Spinal cord (tissue), 9 donors: ENCODE measurements at regions not wholly inside any gene's neighbourhood (a gene's known extent, or its start where the extent isn't known, plus 50 kb on each side); places are given as distances from the start of the nearest gene placed in this dataset.
"Not testable (repeated sequence)": the region's sequence is repeated elsewhere in the genome, so short reads cannot be mapped to it uniquely, and the experiment has no call there.

Source experiments
- DNase-seq, 6 donors: peaks; one replicate each; pipeline versions ENCODE4 v3.0.0 to v3.0.0-alpha.2; 2013 to 2015; ENCODE audit warnings: low spot score in 6 of 6, low read depth in 4 of 6
- H3K27ac ChIP-seq: one replicate; pipeline ENCODE4 v1.5.1; 2013; ENCODE audit warnings: low read depth, low read length, control low read depth
- H3K27me3 ChIP-seq: one replicate; pipeline ENCODE4 v1.6.1; 2013; ENCODE audit warnings: low read length; ENCODE audit not compliant: control insufficient read depth, insufficient read depth
- H3K36me3 ChIP-seq: one replicate; pipeline ENCODE4 v1.6.1; 2013; ENCODE audit warnings: low read length; ENCODE audit not compliant: control insufficient read depth, insufficient read depth
- H3K4me1 ChIP-seq: one replicate; pipeline ENCODE4 v1.6.1; 2013; ENCODE audit warnings: low read length; ENCODE audit not compliant: control insufficient read depth, insufficient read depth
- H3K4me3 ChIP-seq: one replicate; pipeline ENCODE4 v1.5.1; 2013; ENCODE audit warnings: low read depth, low read length, control low read depth
- H3K9me3 ChIP-seq: one replicate; pipeline ENCODE4 v1.6.1; 2013; ENCODE audit warnings: low read length; ENCODE audit not compliant: control insufficient read depth, insufficient read depth
- WGBS: methylation state at CpG from one replicate; pipeline ENCODE4 v1.1.5; 2013; ENCODE audit warnings: missing lambda C conversion rate; ENCODE audit not compliant: insufficient coverage; 5-methylcytosine and 5-hydroxymethylcytosine counted together
- donor health status: healthy.

- no peak overlapping the region for H3K27ac ChIP-seq
- DNase-seq = no peak
Observed at GRCh38 chr3:169029674-169030285, 633.7 kb downstream of the MECOM start.

GRCh38 chr3:169028716-169029115 is 634.8 kb downstream of the MECOM start:
- Histone ChIP-seq H3K4me3 (no peak overlapping the region), H3K36me3 (no peaks in the 10 kb centered on the region), H3K27ac (no peak overlapping the region), H3K9me3 (no peaks in the 10 kb centered on the region), H3K4me1 (no peaks in the 10 kb centered on the region), H3K27me3 (no peaks in the 10 kb centered on the region)
- DNase-seq = no peak
- 86% methylated on average over 2 of the region's 5 CpGs for WGBS

More at GRCh38 chr3:169029674-169030285, 633.7 kb downstream of the MECOM start:
- Histone ChIP-seq H3K9me3 (no peaks in the 10 kb centered on the region), H3K4me1 (no peaks in the 10 kb centered on the region), H3K4me3 (no peak overlapping the region), H3K27me3 (no peaks in the 10 kb centered on the region), H3K36me3 (no peaks in the 10 kb centered on the region)
- WGBS = no CpG with 5 or more reads among the region's 3 CpGs

GRCh38 chr3:169026543-169027182 is 636.8 kb downstream of the MECOM start:
- WGBS = 14% methylated on average over 4 of the region's 5 CpGs
- no peaks in the 10 kb centered on the region for H3K27me3 ChIP-seq
- DNase-seq = peak in 2 of 6 donors; percentile 25 to 54
- no peaks in the 10 kb centered on the region for H3K36me3 ChIP-seq
- no peak overlapping the region for H3K4me3 ChIP-seq
- no peaks in the 10 kb centered on the region for H3K9me3 ChIP-seq
- no peaks in the 10 kb centered on the region for H3K4me1 ChIP-seq
- no peak overlapping the region for H3K27ac ChIP-seq

GRCh38 chr3:169022457-169022856 is 641.1 kb downstream of the MECOM start:
- Histone ChIP-seq H3K36me3 (no peaks in the 10 kb centered on the region), H3K27ac (no peak overlapping the region), H3K27me3 (no peaks in the 10 kb centered on the region), H3K9me3 (no peaks in the 10 kb centered on the region), H3K4me1 (no peaks in the 10 kb centered on the region), H3K4me3 (no peak overlapping the region)
- peak in 1 of 6 donors; percentile 33 for DNase-seq
- no CpG with 5 or more reads among the region's 1 CpG for WGBS

GRCh38 chr3:169020371-169020770 is 643.1 kb downstream of the MECOM start:
- H3K9me3 ChIP-seq = no peaks in the 10 kb centered on the region
- H3K27me3 ChIP-seq = no peaks in the 10 kb centered on the region
- DNase-seq = no peak
- no peaks in the 10 kb centered on the region for H3K36me3 ChIP-seq
- WGBS = 83% methylated on average over 1 of the region's 1 CpG
- no peak overlapping the region for H3K4me3 ChIP-seq
- H3K4me1 ChIP-seq = no peaks in the 10 kb centered on the region
- H3K27ac ChIP-seq = no peak overlapping the region

- Histone ChIP-seq H3K4me1 (no peaks in the 10 kb centered on the region), H3K36me3 (no peaks in the 10 kb centered on the region), H3K27me3 (no peaks in the 10 kb centered on the region), H3K9me3 (no peaks in the 10 kb centered on the region), H3K4me3 (no peak overlapping the region), H3K27ac (no peak overlapping the region)
- no peak for DNase-seq
Observed at GRCh38 chr3:169009453-169009852, 654.1 kb downstream of the MECOM start.

GRCh38 chr3:169008776-169009358 is 654.6 kb downstream of the MECOM start:
- no peaks in the 10 kb centered on the region for H3K36me3 ChIP-seq
- no CpG with 5 or more reads among the region's 2 CpGs for WGBS
- H3K4me1 ChIP-seq = no peaks in the 10 kb centered on the region
- no peaks in the 10 kb centered on the region for H3K27me3 ChIP-seq
- DNase-seq = no peak
- no peak overlapping the region for H3K4me3 ChIP-seq
- H3K9me3 ChIP-seq = no peaks in the 10 kb centered on the region
- H3K27ac ChIP-seq = no peak overlapping the region

- Histone ChIP-seq H3K9me3 (no peaks in the 10 kb centered on the region), H3K36me3 (no peaks in the 10 kb centered on the region), H3K27me3 (peaks cover 4% of the 10 kb centered on the region), H3K4me1 (no peaks in the 10 kb centered on the region), H3K4me3 (no peak overlapping the region), H3K27ac (no peak overlapping the region)
- WGBS = no CpG with 5 or more reads among the region's 2 CpGs
- no peak for DNase-seq
Observed at GRCh38 chr3:169007145-169007544, 656.4 kb downstream of the MECOM start.

GRCh38 chr3:169006398-169006797 is 657.1 kb downstream of the MECOM start:
- H3K9me3 ChIP-seq, H3K4me3 ChIP-seq, H3K27me3 ChIP-seq, H3K36me3 ChIP-seq, DNase-seq, H3K4me1 ChIP-seq, H3K27ac ChIP-seq: not testable (repeated sequence)
- WGBS = no CpG with 5 or more reads among the region's 5 CpGs

GRCh38 chr3:169002689-169003088 is 660.8 kb downstream of the MECOM start:
- no peak overlapping the region for H3K27ac ChIP-seq
- no peak for DNase-seq
- H3K27me3 ChIP-seq = peaks cover 4% of the 10 kb centered on the region
- H3K4me1 ChIP-seq = no peaks in the 10 kb centered on the region
- no peaks in the 10 kb centered on the region for H3K9me3 ChIP-seq
- no peaks in the 10 kb centered on the region for H3K36me3 ChIP-seq
- H3K4me3 ChIP-seq = no peak overlapping the region
